ENCODE measurements at regions not wholly inside any gene's neighbourhood (a gene's known extent, or its start where the extent isn't known, plus 50 kb on each side); places are given as distances from the start of the nearest gene placed in this dataset.

GRCh38 chr10:59595593-59595992, 114.1 kb downstream of the SLC16A9 start:
- no peak for FAIRE-seq

DNA sequence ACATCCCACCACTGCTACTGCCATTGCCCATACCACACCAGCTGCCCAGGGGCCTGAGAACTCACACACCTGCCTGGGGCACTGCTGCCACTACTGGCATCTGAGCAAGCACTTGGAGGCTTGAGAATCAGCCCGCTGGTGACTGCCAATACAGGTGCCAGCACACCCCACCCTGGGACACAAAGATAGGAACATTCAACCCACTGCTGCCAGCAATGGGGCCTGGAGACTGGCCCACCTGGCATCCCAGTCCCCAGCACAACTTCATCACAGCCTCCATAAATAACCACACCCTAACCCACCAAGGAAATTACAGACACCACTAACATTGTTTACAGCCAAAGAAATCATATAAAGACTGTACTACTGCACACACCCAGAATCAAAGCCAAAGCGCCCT, 115.9 kb downstream of the SLC16A9 start:
- no peak for FAIRE-seq

DNA sequence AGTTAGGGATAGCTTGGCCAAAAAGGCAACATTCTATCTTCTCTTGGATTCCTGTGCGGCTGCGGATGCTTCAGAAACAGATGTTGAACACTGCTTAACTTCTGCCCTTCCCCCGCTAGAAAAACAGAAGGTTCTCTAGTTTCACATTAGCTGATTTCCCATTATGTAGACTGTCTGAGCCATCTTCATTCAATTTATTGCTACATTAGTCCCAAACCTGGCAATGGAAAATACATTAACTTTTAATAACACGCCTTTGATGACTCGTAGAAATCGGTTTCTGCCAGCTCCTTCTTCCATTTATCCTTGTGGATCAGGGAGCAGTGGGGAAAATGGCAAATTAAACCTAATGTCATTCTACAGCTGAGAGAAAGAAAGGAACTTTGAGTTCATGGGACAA, 119.9 kb downstream of the SLC16A9 start:
- no peak for FAIRE-seq

GRCh38 chr10:59588791-59589190, 120.9 kb downstream of the SLC16A9 start:
- FAIRE-seq, result no peak

GRCh38 chr10:59587756-59588140, 121.9 kb downstream of the SLC16A9 start:
- FAIRE-seq, result no peak

- no peak for FAIRE-seq
Measured at GRCh38 chr10:59587083-59587755, 122.4 kb downstream of the SLC16A9 start.

- no peak for FAIRE-seq
Measured at GRCh38 chr10:59586407-59586891, 123.2 kb downstream of the SLC16A9 start.

GRCh38 chr10:59585046-59585700, 124.5 kb downstream of the SLC16A9 start:
- no peak for FAIRE-seq

- FAIRE-seq, result no peak
Measured at GRCh38 chr10:59582780-59583179, 126.9 kb downstream of the SLC16A9 start.

- FAIRE-seq, result no peak
Measured at GRCh38 chr10:59582058-59582457, 127.6 kb downstream of the SLC16A9 start.

DNA sequence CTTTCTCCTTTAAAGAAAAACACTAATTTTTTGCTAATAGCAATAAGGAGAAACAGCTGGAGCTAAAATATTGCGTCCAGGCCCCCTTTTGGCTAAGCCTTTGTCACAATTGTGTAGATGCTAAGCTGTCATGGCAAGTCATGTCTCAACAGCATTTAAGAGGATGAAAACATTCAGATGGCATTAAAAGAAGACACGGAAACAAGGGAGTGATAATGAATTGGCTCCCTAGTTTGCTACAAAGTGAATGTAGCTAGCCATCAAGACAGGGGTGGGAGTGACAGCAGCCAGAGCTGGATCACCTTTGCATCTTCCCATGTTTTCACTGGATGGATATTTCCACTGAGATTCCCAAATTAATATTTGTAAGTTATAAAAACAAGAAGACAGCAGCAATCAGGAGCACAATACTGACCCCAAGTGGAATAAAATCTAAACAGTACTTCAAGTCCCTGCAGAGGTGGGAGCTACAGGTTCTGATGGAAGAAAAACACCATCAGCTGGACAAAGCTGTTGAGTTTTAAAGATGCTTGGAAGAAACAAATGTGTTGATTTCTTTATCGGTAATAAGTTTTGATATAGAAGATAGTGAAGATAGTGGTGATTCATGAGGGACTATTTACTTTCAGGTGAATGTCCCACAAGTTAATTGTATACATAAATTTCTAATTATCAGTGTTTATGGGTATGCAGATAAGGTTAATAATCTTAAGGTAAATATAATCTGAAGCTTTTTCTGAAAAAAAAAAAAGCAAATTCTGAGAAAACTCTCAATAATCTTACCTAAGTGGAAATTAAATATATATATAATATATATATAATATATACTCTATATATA, 129.4 kb downstream of the SLC16A9 start:
- no peak for FAIRE-seq

DNA sequence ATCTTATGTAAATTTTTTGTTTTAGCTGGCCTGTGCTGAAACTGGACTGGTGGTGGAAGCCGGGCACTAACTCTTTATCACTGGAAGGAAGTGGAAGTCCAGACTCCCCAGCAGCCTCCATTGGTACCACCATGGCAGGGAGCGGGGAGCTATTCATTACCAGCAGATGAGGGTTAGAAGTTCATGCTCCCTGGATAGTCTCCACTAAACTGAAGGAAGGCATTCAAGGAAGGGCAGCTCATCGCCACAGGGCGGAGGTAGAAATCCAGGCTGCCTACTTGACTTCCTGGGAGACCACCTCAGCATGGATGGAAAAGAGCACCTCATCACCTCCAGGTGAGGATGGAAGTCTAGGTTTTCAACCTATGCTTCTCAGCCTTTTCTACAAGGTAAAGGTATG, 130.9 kb downstream of the SLC16A9 start:
- FAIRE-seq, result no peak

DNA sequence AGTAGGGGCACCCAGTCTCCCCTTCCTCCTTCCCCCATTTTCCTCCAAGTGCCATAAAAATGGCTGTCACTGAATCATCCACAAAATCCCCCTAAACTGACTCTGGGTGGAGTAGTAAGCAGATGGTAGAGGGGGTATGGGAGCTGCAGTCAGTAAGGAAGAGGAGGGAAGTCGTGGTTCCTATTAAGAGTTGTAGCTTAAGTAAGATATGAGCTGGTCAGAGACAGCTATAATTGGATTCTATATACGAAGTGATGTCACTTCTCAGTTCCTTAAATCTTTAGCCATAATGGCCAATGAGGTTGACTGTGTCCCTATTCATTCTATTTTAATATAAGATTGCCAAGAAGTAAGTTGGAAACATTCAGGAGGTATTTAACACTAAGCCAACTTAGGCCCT, 131.7 kb downstream of the SLC16A9 start:
- FAIRE-seq, result no peak

DNA sequence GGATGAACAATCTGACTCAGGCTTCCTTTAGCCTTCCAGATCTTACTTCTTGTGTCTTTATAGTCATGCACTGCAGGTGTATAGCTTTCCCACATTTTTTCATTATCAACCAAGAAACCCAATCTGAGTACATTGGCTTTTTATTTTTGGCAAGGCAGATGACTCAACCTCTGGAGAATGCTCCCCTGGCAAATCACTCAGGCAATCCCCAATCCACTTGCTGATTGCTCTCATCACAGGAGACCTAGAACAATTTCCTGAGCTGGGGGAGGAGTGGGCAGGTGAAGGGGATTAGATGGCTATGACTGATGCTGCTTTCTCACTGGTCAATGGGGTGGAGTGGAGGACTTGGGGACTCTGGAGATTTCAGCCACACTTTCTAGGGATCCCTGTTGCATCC, 134.4 kb downstream of the SLC16A9 start:
- FAIRE-seq, result no peak

- no peak for FAIRE-seq
Measured at GRCh38 chr10:59563531-59563930, 146.1 kb downstream of the SLC16A9 start.

DNA sequence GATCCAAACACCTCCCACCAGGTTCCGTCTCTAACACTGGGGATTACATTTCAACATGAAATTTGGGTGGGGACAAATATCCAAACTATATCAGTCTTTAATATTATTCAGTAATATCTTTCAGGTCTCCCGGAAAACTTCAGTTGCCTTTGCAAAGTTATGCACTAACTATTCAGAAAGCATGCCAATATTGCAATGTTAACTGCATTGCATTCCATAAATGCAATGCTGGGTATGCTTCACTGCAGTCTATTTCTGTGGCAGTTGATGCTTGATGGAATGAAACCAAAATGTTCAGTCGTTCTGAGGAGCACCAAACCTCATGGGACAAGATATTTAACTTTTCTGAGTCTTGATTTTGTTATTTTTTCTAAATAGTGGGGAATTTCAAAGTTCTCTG, 147.5 kb downstream of the SLC16A9 start:
- FAIRE-seq, result no peak

GRCh38 chr10:59561477-59562121, 148.1 kb downstream of the SLC16A9 start:
- no peak for FAIRE-seq

DNA sequence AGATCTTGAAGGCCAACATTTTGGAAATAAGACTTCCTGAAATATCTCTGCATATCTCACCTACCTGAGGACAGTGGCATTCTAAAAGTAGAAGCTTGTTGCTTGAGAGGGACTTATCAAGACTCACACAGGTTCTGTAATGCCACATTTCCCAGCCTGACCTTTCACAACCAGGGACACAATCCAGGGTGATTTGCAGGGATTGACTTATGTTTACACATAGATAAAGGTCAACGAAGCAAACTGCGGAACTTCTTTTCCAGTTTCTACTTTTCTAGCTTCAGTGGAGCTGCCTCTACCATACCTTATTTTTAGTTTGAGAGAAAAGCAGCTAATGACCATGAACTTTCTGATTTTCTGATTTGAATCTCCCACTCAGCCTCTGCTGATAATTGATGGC, 148.7 kb downstream of the SLC16A9 start:
- FAIRE-seq, result no peak

GRCh38 chr10:59560161-59560560, 149.5 kb downstream of the SLC16A9 start:
- no peak for FAIRE-seq

DNA sequence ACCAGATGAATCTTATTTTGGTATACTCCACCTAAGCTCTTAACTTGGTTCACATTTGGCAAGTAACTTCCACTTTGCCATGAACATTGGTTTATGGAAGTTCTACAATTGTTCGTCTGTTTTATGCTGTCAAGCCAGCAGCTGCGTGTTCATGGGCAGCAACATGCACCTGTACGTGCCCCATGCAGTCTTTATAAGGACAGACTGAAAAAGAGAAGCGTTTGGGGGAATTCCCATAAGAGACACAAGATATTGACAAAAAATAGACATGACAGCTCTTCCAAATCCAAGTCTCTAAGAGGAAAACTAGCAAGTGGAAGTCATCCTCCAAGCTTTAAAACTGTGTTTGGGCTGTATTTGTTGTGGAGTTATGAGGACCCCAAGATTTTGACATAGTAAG, 151.6 kb downstream of the SLC16A9 start:
- no peak for FAIRE-seq

DNA sequence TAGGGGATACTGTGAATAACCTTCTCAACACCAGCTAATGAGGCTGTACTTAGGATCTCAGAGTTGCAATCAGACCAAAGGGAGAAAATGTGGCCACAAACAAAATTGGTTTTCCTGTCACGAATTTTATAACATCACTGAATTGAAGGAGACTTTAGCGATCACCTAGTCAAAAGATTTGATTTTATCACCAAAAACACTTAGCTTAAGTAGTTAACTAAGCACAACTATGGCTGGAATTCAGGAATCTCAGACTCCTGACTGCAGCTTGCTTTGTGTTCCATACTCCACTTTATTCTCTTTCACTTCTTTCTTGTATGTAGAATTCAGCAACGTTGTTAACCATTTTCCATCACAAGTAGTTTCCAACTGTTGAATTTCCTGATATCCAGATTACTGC, 152.0 kb downstream of the SLC16A9 start:
- no peak for FAIRE-seq

- no peak for FAIRE-seq
Measured at GRCh38 chr10:59557052-59557451, 152.6 kb downstream of the SLC16A9 start.
